NOMO-1 (cell line): ENCODE measurements at regions not wholly inside any gene's neighbourhood (a gene's known extent, or its start where the extent isn't known, plus 50 kb on each side); places are given as distances from the start of the nearest gene placed in this dataset.
A peak's percentile ranks its signal among the peaks of the same experiment; 100 is the strongest.

ENCODE experiments used
- DNase-seq, 2 experiments: peaks; one replicate each; lab custom pipeline; 2025; ENCODE audit not compliant: unreplicated experiment in 2 of 2; lab: John Stamatoyannopoulos, UW

DNA sequence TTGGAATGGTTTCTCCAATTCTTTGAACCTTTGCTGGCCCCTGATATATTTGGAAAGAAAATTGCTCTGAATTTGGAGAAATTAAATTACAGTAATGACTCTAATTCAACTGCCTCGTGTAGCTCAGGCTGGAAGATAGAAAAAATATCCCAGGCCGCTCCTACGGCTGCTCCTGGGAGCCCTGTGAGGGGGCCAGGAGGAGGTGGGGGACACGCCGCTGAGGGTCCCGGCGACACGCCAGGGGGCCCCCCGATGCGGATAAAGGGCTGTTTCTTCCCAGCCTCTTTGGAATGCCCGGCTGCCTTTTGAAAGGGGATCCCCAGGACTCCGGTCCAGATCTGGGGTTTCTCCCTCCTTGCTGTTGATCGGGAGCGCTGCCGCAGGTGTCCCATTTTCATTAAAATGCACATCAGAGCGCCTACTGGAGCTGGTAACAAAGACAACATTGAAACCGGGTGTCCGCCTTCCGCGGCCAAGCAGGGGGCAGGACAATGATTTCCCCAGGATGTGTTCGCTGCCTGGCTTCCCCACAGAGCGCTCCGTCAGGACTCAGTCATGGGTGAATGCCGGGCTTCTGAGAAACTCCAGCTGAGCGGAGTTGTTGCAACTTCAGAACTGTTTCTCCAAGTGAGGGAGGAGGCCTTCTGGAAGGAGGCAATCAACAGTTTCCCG lies 200.1 kb upstream of the KBTBD8 start:
- DNase-seq = no peak

DNA sequence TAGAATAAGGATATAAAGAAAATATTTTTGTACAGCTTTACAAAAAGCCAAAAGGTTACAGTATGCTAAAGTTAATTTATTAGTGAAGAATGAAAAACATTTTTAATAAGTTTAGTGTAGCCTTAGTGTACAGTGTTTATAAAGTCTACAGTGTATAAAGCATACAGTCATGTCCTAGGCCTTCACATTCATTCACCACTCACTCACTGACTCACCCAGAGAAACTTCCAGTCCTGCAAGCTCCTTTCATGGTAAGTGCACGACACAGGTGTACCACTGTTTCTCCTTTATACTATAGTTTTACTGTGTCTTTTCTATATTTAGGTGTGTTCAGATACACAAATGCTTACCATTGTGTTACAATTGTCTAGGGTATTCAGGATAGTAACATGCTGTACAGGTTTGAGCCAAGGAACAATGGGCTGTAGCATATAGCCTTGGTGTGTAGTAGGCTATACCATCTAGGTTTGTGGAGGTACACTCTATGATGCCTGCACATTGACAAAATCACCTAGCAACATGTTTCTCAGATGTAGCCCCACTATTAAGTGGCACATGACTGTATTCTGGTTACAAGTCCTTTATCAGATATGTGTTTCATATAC lies 197.1 kb upstream of the KBTBD8 start:
- no peak for DNase-seq

DNA sequence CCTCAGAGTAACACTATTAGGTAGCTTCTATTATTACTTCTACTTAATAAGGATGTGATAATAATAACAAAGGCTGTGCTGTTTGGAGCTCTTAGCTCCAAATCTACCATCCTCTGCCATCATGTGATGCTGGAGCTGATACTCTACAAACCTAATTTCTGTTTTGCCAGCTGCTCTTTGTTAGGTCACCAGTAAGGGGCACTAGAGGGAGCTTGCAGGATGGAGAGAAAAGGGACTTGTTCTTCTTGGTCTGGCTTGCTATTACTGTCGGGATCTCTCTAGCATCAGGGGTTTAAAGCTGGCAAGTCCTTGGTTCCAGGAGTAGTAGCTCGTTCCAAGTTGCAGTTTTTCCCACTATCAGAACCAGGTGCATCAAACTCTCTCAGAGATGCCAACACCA lies 194.9 kb upstream of the KBTBD8 start:
- DNase-seq = no peak

DNA sequence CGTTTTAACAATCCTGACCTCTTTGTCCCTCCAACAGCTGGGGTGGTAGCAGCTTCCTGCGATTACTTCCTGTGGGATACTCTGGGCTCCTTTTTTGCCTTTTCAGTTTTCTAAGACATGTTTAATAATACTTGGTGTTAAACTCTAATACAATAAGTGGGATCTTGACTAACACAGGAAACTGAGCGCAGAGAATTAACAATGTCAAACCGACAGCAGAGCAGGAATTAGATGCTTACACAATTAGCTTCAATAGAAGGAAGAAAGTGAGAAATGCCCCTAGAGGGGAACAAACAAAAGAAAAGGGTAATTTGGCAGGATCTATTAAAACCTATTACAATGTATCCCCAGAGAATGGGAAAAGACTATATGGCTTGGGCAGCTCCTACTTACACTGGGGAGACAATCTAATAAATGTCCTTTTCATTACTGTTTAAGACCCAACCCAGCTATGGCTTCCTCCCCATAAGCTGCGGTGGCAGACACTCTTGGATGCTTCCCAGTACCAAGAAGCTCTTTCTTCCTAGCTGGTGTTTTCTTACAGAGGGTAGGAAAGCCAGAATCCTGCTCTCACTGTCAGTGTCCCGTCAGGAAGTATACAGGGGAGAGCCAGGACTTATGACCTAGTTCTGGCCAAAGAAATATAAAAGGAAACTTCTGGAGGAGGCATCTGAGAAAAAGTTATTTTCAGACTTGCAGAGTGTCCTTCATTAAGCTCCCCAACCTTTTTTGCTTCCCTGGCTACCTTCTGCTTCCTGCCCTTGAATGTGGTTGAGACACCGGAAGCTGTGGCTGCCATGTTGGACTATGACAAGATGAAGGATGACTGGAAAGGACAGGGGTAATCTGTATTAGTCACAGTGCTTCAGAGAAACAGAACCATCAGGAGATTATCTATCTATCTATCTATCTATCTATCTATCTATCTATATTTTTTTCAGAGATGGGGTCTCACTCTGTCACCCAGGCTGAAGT lies 194.1 kb upstream of the KBTBD8 start:
- no peak for DNase-seq

DNA sequence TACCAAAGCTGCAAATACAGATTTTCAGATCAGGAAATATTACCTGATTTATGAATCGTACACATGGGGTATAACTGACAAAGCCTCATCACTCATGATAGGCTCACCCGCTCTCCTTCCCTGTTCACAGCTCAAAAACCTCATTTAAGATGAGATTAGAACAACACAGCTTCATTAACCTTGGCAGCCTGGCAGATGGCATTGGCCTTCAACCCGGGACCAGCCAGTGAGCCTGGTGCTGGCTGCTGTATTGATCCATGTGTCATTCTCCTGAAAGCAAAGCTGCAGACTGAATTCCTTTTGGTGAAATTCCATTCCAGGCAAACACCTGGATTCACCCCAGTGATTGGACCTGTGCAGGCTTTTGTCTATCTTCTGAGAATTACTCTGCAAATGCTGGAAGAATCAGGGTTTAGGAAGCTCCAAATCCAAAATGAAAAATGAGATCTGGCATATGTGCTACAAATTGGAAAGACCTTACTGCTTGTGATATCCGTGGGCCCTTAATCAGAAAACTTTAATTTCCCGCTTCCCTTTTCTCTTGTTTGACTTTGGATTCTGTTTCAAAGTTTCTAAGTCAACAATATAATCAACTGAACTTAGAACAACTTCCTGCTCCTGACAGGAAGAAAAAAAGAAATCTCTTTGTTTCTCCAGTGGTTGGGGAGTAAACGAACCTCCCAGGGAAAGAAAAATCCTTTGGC lies 189.1 kb upstream of the KBTBD8 start:
- DNase-seq = no peak

DNA sequence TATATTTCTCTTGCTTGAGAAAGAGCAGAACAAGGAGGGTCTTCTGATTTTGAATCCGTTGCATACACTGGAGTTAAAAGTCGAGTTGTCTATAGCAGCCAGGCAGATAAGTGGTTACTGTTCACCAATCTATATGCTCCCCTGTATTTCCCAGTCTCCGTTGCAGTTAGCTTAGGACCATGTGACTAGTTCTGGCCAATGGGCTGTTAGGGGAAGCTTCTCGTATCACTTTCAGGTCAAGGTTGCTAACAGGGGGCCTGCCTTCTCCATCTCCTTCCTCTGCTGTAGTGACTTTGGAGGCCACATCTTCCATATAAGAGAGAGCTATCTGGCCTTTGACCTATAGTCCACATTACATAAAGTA lies 188.5 kb upstream of the KBTBD8 start:
- DNase-seq = no peak

DNA sequence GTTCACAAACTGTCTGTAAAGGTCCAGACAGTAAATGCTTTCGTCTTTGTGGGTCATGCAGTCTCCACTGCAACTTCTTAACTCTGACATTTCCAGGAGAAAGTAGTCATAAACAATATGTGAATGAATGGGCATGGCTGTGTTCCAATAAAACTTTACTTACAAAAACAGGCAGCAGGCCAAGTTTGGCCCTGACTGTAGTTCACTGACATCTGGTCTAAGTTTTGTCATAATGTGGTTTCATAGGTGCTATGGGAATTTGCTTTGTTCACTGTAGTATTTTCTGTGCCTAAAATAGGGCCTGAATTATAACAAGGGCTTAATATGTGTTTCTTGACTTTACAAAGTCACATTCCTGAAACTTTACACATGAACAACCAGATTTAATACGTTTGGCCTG lies 186.0 kb upstream of the KBTBD8 start:
- no peak for DNase-seq

DNA sequence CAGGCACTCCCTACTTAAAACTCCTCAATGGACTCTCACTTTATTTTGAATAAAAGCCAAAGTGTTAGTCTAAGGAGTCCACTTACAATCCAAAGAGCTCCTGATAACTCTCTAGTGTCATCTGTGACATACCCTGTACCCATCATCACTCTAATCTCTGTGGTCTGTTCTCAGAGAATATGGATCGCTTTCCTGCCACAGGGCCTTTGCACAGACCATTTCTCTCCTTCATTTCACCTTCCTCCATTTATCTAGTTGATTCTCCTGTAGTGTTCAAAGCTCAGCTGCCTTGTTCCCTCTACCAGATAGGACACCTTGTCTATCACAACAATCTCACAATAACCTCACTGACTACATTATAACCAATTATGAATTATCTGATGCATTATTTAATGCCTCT lies 185.4 kb upstream of the KBTBD8 start:
- DNase-seq = no peak

DNA sequence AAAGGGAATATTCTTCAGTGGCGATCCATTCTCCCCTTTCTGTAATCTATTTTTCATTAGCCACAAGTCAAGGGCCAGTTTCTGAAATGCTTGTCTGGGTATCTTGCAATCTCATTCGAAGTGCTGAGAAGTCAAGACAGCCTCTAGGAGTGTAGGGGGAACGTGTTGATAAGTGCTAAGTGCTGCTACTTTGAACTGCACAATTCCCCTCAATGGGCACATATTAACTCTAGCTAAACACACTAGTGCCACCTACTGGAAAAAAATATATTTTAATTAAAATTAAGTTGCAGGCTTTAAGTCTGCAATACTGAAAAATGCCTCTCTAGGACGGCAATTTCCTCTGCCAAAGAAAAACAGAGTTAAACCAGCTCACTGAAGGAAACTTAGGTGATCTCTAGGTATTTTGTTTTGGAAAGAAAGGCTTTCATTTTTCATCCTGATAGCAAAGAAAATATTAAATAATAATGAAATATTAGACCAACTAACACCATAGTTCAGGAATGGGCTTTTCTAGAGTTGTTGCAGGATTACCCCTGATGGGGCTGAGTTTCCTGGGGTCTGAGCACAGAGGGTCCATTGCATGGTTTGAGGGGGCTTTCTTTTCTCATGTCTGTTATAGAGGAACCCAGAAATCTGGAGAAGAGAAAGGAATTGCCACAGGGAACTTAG lies 181.9 kb upstream of the KBTBD8 start:
- DNase-seq = peak; percentile 39 to 71

DNA sequence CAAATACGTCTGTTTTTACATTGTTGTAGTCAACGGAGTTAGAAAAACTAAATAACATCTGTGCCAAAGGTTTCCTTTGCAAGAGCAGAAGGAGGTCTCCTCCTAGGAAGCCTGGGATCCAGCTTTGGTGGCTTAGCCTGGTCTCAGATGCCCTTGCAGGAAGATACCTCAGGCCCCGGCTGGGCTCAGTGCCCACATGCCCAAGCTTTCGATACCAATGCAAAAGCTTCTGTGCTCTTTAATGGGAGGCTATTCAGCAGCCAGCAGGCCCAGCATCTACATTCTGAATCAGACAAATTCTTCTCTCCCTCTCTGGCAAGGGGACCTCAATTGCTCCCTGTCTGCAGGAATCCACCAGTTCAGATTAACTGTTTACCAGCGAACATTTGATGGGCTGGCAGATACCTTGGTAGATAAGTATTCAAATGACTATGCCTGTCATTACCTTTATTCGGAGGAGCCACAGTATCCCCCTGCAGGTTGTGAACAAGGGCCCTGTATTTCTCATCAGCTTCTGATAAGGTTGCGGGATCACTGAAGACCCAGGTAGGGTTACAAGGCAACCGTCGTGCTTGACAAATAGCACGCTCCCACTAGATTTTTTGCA lies 180.1 kb upstream of the KBTBD8 start:
- no peak for DNase-seq

DNA sequence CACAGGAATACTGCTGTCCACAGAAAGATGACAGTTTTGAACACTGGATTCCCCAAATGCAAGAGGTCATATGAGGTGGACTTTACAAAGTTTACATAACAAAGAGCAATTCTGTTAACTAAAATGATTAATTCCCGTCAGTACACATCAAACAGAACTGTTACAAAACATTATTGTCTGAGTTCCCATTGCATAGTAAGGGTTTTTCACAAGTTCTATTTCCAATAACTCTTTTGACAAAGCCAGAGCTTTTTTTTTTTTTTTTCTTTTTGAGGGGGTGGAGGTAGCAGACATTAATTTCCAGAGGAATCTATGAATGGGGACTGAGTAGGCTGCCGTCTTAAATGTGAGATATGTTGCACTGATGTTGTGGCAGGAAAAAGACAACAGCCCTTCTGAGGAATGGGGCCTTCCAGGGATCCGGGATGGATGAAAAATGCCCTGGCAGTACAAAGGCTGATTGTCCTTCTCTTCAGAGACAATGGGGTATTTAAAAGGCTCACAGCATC lies 178.1 kb upstream of the KBTBD8 start:
- no peak for DNase-seq

DNA sequence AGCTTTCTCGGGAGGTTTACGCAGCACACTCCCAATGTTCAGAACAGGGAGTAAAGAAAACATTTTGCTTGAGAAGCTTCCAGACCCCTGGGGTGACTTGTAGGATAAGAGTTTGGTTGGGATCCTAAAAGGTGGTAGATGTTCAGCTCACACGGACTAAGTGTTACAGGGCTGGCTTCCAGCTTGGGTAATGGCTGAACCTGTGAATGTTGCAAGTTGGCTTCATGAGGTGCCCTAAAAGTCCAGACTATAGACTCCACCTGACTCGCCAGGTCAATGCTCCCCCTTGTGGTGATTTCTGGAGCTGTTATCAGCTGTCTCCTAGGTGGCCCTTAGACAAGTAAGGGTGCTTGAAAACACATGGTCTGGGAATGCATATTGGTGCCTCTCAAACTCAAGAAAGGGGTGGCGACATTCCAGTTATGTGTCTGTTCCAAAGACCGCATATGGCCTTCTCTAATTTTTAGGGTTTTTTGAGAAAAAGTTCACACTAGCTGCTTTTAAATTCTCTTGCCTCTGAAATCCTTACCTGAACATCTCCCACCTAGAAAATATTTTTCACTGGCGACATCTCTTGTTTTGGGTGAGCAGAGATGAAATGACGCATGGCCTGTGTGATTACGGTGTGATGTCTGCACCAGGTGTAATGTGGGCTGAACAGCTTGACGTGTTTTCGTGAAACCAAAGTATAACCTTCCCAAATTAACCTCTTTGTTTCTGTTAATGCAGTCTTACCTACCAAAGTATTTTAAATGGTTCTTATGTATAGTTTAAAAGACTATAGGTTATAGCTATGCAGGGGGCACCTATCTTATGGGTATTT lies 175.7 kb upstream of the KBTBD8 start:
- DNase-seq = peak in 1 of 2 experiments; percentile 13

DNA sequence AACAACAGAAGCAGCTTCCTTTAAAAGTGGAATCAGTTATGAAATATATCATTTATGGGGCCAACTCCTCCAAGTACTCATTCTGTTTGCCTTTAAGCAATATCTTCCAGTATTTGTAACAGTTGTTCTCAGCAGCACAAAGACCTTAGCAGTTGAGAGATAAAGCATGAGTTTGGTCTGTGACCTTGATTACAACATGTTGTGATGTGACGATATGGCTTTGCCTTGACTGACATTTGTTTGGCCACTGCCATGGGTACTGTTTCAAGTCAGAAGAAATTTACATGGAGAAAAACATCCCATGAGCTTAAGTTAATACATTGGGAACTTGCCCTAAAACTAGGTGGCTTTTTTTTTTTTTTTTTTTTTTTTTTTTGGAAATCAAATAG lies 175.1 kb upstream of the KBTBD8 start:
- no peak for DNase-seq

DNA sequence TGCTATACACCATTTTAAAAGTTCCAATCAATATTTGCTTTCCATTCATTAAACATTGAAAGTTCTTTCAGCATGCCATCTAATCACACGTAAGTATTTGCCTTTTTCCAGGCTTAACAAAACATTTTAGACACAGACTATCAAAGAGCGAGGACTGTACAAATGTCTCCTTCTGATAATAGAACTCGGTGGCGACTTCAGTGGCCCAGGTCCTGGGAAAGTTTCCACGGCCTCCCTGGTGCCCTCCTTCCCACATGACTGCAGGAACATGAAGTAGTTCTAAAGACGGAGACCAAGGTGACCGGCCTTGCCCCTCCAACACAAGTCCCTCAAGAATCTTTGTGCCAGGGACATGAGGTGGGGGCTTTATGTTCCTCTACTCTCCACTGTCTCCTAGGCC lies 174.6 kb upstream of the KBTBD8 start:
- no peak for DNase-seq

DNA sequence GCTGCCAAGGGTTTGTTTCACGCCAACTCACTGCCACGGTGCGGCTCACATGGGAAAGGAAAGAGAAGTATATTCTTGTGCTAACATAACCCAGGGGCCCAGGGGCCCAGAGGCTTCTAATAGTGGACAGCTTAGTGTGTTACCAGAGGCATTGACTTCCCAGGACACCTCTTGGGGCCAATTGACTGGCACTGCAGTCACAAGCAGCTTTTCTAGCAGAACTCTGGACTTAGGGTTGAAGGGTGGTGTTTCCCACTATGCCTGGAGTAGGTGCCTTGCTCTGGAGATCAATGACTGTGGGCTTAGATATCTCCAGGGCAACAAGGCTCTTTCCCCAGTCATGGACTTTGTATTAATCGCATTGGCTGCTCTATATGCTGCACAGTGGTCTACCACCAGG lies 172.7 kb upstream of the KBTBD8 start:
- DNase-seq = no peak

DNA sequence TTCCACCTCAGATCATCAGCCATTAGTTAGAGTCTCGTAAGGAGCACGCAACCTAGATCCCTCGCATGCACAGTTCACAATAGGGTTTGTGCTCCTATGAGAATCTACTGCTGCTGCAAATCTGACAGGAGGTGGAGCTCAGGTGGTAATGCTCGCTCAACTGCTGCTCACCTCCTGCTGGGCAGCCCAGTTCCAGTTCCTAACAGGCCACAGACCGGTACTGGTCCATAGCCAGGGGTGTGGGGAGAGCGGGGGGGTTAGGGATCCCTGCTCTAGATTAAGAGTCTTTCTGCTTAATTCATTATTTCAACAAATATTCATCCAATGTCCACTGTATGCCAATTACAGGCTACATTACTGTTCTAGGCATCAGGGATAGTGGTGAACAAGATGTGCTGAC lies 170.4 kb upstream of the KBTBD8 start:
- DNase-seq = no peak

DNA sequence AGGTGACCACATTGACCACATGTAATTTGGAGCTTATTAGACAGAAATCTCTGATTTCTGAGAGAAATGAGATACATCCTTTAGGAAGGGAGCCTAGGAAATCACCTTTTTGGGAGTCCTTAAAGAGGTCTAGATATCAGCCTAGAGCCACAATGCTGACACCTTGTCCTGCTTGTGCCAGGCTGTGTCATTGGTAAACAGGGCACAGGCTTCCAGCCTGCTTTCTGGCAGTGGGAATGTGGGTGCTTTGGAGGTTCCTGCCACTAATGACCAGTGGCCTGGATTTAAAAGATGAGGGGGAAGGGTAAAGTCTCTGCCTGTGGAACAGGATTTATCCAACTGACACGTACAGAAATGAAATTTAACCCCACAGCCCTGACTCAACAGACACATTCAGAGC lies 169.8 kb upstream of the KBTBD8 start:
- no peak for DNase-seq

DNA sequence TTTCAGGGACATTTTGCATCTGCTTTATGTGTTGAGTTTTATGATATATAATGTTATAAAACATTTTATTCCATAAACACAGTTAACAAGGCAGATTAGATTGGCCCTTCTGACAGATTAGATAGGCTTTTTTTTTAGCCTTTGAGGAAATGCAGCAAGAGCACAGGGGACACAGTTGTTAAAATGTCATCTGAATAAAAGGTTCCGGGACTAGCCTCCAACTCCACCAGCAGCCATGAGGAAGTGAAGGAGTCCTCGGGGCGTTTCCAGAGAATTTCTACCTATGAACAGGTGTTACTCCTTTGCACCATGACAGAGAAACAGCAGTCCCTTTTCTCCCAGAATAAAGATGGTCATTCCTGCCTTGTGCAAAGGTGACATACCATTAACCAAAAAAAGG lies 167.8 kb upstream of the KBTBD8 start:
- no peak for DNase-seq

DNA sequence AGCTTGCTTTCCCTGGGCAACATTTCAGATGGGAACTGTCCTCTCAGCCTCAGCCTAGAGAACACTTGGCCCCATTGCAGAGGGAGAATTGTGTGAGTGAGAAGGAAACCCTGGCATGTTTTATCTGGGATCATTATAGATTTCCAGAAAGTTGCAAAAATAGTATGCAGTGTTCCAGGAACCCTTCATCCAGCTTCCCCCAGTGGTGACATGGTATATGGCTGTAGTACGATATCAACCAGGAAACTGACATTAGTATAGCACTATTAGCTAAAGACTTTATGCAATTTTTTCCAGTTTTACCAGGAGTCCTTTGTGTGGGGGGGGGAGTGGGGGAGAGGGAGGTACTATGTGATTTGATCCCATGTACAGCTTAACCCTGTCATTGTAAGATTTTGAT lies 166.2 kb upstream of the KBTBD8 start:
- no peak for DNase-seq
